CD4-positive, alpha-beta T cell (primary cell): ENCODE measurements at regions not wholly inside any gene's neighbourhood (a gene's known extent, or its start where the extent isn't known, plus 50 kb on each side); places are given as distances from the start of the nearest gene placed in this dataset.

Source experiments
- ATAC-seq: fragments of 200-7000 bp; cut with Tn5 transposase; one replicate; pipeline ENCODE4 v1.10.0; 2022; ENCODE audit warnings: mild to moderate bottlenecking; ENCODE audit not compliant: poor library complexity
- CTCF ChIA-PET: fragments of 350-600 bp; sonication (Branson Sonifier 250); formaldehyde crosslinking; loops from one replicate; lab custom pipeline; 2021; ENCODE audit warnings: antibody characterized with exemption, inconsistent platforms; lab: Charles Lee
- POLR2A ChIA-PET: fragments of 350-600 bp; sonication (Branson Sonifier 250); formaldehyde crosslinking; loops from one replicate; lab custom pipeline; 2021; ENCODE audit warnings: antibody characterized with exemption, inconsistent platforms; lab: Charles Lee
- DNase-seq, 14 experiments: peaks; one replicate each; pipeline ENCODE4 v3.0.0-alpha.2; 2013 to 2020; ENCODE audit warnings: mixed read lengths in 2 of 14
- H3K27ac ChIP-seq, 2 donors: one replicate each; pipeline versions ENCODE4 v1.5.1 to v1.7.0; 2013; ENCODE audit warnings: low read length in 2 of 2, low read depth in 1 of 2, mild to moderate bottlenecking in 1 of 2
- H3K27me3 ChIP-seq, 2 experiments: 1 replicate in 1 of 2; 2 replicates in 1 of 2; pipeline versions ENCODE4 v1.6.1 to v1.7.0; 2013; ENCODE audit warnings: low read length in 2 of 2, control low read depth in 1 of 2, mild to moderate bottlenecking in 1 of 2, moderate library complexity in 1 of 2; ENCODE audit not compliant: insufficient read depth in 2 of 2, control insufficient read depth in 1 of 2
- H3K36me3 ChIP-seq: one replicate; pipeline ENCODE4 v1.6.1; 2013; ENCODE audit warnings: low read length, control low read depth; ENCODE audit not compliant: insufficient read depth
- H3K4me1 ChIP-seq: one replicate; pipeline ENCODE4 v1.6.1; 2013; ENCODE audit warnings: low read length, control low read depth; ENCODE audit not compliant: insufficient read depth
- H3K4me3 ChIP-seq: one replicate; pipeline ENCODE4 v1.5.1; 2013; ENCODE audit warnings: mild to moderate bottlenecking, low read length, moderate library complexity
- H3K9me3 ChIP-seq, 2 experiments: 1 replicate in 1 of 2; 2 replicates in 1 of 2; pipeline versions ENCODE4 v1.6.1 to v1.7.0; 2013; ENCODE audit warnings: low read length in 2 of 2, mild to moderate bottlenecking in 2 of 2, control low read depth in 1 of 2, moderate library complexity in 1 of 2; ENCODE audit not compliant: control insufficient read depth in 1 of 2, insufficient read depth in 1 of 2
- H3K27ac Mint-ChIP-seq: one replicate; pipeline ENCODE4 v1.8.0; 2020; ENCODE audit warnings: mixed read lengths
- H3K27me3 Mint-ChIP-seq: one replicate; pipeline ENCODE4 v1.8.0; 2021; ENCODE audit warnings: mixed read lengths
- H3K36me3 Mint-ChIP-seq: one replicate; pipeline ENCODE4 v1.8.0; 2021; ENCODE audit warnings: low read depth, mixed read lengths
- H3K4me1 Mint-ChIP-seq: one replicate; pipeline ENCODE4 v1.8.0; 2021; ENCODE audit warnings: low read depth, mixed read lengths
- H3K4me3 Mint-ChIP-seq: one replicate; pipeline ENCODE4 v1.8.0; 2020; ENCODE audit warnings: mild to moderate bottlenecking, mixed read lengths
- H3K9me3 Mint-ChIP-seq: one replicate; pipeline ENCODE4 v1.8.0; 2020; ENCODE audit warnings: mixed read lengths
- CTCF ChIP-seq: fragments of 200-600 bp; IDR thresholded peaks from one replicate; pipeline ENCODE4 v1.8.0; 2022; ENCODE audit warnings: antibody characterized with exemption, mild to moderate bottlenecking
- intact Hi-C, 2 experiments: fragments of 100-400 bp; cut with DNase I in 1 of 2; cut with micrococcal nuclease in 1 of 2; formaldehyde crosslinking; loops; one replicate each; pipeline versions ENCODE4 v1.15.1 to v1.9.0; 2023 to 2025; cut with DNase I, micrococcal nuclease

GRCh38 chr10:6766131-6766801, 186.2 kb upstream of the PRKCQ start:
- H3K36me3 ChIP-seq, result no peaks in the 10 kb centered on the region
- H3K9me3 ChIP-seq, result no peaks in the 10 kb centered on the region
- DNase-seq (no peak), ATAC-seq (no peak)
- Mint-ChIP-seq H3K4me1 (no peaks in the 10 kb centered on the region), H3K9me3 (no peaks in the 10 kb centered on the region), H3K4me3 (no peak overlapping the region), H3K27me3 (peaks cover 37% of the 10 kb centered on the region), H3K36me3 (no peaks in the 10 kb centered on the region), H3K27ac (no peak overlapping the region)
- CTCF ChIA-PET, result no interaction called here
- H3K27ac ChIP-seq, result no peak overlapping the region
- POLR2A ChIA-PET, result no interaction called here
- peaks cover 9 to 23% of the 10 kb centered on the region in 2 experiments for H3K27me3 ChIP-seq
- no peaks in the 10 kb centered on the region for H3K4me1 ChIP-seq
- intact Hi-C loops, result no loop called here
- no peak for TF ChIP-seq CTCF
- no peak overlapping the region for H3K4me3 ChIP-seq

DNA sequence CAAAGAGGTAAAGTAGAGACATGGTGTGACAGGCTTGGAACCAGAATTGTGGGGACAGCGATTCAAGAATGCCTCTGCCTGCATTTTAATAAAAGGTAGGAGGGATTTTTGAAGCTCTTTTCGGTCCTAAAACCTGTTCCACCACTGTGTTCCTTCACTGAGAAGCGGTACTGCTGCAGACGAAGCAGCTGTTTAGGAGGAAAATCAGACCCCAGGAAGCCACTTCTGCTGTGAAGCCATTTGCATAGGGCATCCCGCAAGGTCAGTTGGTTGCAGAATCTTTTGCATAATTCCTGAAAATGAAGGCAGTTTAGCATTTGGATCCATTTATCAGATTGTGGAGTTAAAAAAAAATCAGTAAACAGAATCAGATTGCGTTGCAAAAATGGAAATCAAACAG, 183.3 kb upstream of the PRKCQ start:
- H3K36me3 ChIP-seq, result no peaks in the 10 kb centered on the region
- H3K27ac Mint-ChIP-seq, result no peak overlapping the region
- peaks cover 61% of the 10 kb centered on the region for H3K27me3 Mint-ChIP-seq
- no peak for ATAC-seq
- no peak for DNase-seq
- ChIA-PET POLR2A (no interaction called here), CTCF (no interaction called here)
- no peaks in the 10 kb centered on the region for H3K9me3 Mint-ChIP-seq
- no peaks in the 10 kb centered on the region for H3K4me1 ChIP-seq
- H3K27me3 ChIP-seq, result peaks cover 16 to 32% of the 10 kb centered on the region in 2 experiments
- no peak overlapping the region for H3K27ac ChIP-seq
- peaks cover 0 to 3% of the 10 kb centered on the region in 2 experiments for H3K9me3 ChIP-seq
- no peaks in the 10 kb centered on the region for H3K36me3 Mint-ChIP-seq
- no peak overlapping the region for H3K4me3 ChIP-seq
- intact Hi-C loops, result no loop called here
- no peak overlapping the region for H3K4me3 Mint-ChIP-seq
- no peak for TF ChIP-seq CTCF
- no peaks in the 10 kb centered on the region for H3K4me1 Mint-ChIP-seq

- Histone ChIP-seq H3K27ac (no peak overlapping the region), H3K4me1 (no peaks in the 10 kb centered on the region), H3K27me3 (peaks cover 18 to 32% of the 10 kb centered on the region in 2 experiments), H3K36me3 (no peaks in the 10 kb centered on the region), H3K4me3 (no peak overlapping the region), H3K9me3 (peaks cover 0 to 3% of the 10 kb centered on the region in 2 experiments)
- Mint-ChIP-seq H3K4me3 (no peak overlapping the region), H3K9me3 (no peaks in the 10 kb centered on the region), H3K27me3 (peaks cover 65% of the 10 kb centered on the region), H3K4me1 (no peaks in the 10 kb centered on the region), H3K36me3 (no peaks in the 10 kb centered on the region), H3K27ac (no peak overlapping the region)
- ChIA-PET POLR2A (no interaction called here), CTCF (no interaction called here)
- no peak for DNase-seq
- ATAC-seq, result no peak
- intact Hi-C loops, result no loop called here
- no peak for TF ChIP-seq CTCF
Observed at GRCh38 chr10:6763001-6763400, 182.9 kb upstream of the PRKCQ start.
